B cell (primary cell): ENCODE measurements at regions not wholly inside any gene's neighbourhood (a gene's known extent, or its start where the extent isn't known, plus 50 kb on each side); places are given as distances from the start of the nearest gene placed in this dataset.

ENCODE experiments used
- ATAC-seq: fragments of 200-7000 bp; cut with Tn5 transposase; one replicate; pipeline ENCODE4 v1.10.0; 2021; ENCODE audit warnings: low read depth, mild to moderate bottlenecking, moderate number of reproducible peaks, moderate library complexity
- CTCF ChIA-PET: fragments of 350-600 bp; sonication (Branson Sonifier 250); formaldehyde crosslinking; loops from one replicate; lab custom pipeline; 2021; ENCODE audit warnings: antibody characterized with exemption, inconsistent platforms; lab: Charles Lee
- POLR2A ChIA-PET: fragments of 350-600 bp; sonication (Branson Sonifier 250); formaldehyde crosslinking; loops from one replicate; lab custom pipeline; 2021; ENCODE audit warnings: antibody characterized with exemption; lab: Charles Lee
- DNase-seq: peaks from one replicate; pipeline ENCODE4 v3.0.0; 2013
- H2AFZ ChIP-seq: 2 replicates; pipeline ENCODE4 v1.6.1; 2012; ENCODE audit warnings: mild to moderate bottlenecking, low read depth, low read length; ENCODE audit not compliant: insufficient read depth, poor library complexity, severe bottlenecking
- H3K27ac ChIP-seq, 2 donors: 1 replicate in 1 of 2; 2 replicates in 1 of 2; pipeline ENCODE4 v1.5.1; 2012 to 2013; ENCODE audit warnings: low read length in 2 of 2, mild to moderate bottlenecking in 2 of 2, moderate library complexity in 1 of 2
- H3K27me3 ChIP-seq, 4 experiments: fragments of 200-600 bp in 1 of 4; sonication (generic) in 1 of 4; replicated peaks in 1 of 4; 1 replicate in 2 of 4; 2 replicates in 2 of 4; pipeline versions ENCODE4 v1.6.1 to v1.7.0; 2013 to 2016; ENCODE audit warnings: low read length in 3 of 4, mild to moderate bottlenecking in 2 of 4, mixed read lengths in 1 of 4, moderate library complexity in 1 of 4; ENCODE audit not compliant: insufficient read depth in 4 of 4, control insufficient read depth in 3 of 4; ENCODE audit errors: control extremely low read depth in 1 of 4
- H3K36me3 ChIP-seq, 2 experiments: replicated peaks in 1 of 2; 1 replicate in 1 of 2; 2 replicates in 1 of 2; pipeline versions ENCODE4 v1.6.1 to v1.7.1; 2013; ENCODE audit warnings: low read length in 1 of 2; ENCODE audit not compliant: insufficient read depth in 2 of 2, control insufficient read depth in 1 of 2; ENCODE audit errors: control extremely low read depth in 1 of 2, extremely low read depth in 1 of 2
- H3K4me1 ChIP-seq, 2 donors: fragments of 200-600 bp in 1 of 2; sonication (generic) in 1 of 2; 1 replicate in 1 of 2; 2 replicates in 1 of 2; pipeline versions ENCODE4 v1.5.1 to v1.6.1; 2013 to 2017; ENCODE audit warnings: low read length in 2 of 2; ENCODE audit not compliant: control insufficient read depth in 2 of 2, insufficient read depth in 2 of 2
- H3K4me2 ChIP-seq: replicated peaks from 2 replicates; pipeline ENCODE3; 2012; ENCODE audit warnings: mild to moderate bottlenecking, low read depth, low read length; ENCODE audit not compliant: poor library complexity, severe bottlenecking
- H3K4me3 ChIP-seq, 5 experiments: fragments of 200-600 bp in 1 of 5; sonication (generic) in 1 of 5; 1 replicate in 3 of 5; 2 replicates in 2 of 5; pipeline versions ENCODE4 v1.5.1 to v1.7.0; 2011 to 2016; ENCODE audit warnings: low read length in 4 of 5, mild to moderate bottlenecking in 4 of 5, low read depth in 2 of 5, control low read depth in 1 of 5, moderate library complexity in 1 of 5; ENCODE audit not compliant: insufficient read depth in 1 of 5; ENCODE audit errors: control extremely low read depth in 1 of 5, extremely low read depth in 1 of 5
- H3K79me2 ChIP-seq: fragments of 200-600 bp; sonication (generic); one replicate; pipeline ENCODE4 v1.6.0; 2016; ENCODE audit warnings: low read length; ENCODE audit not compliant: control insufficient read depth, insufficient read depth
- H3K9ac ChIP-seq: fragments of 200-600 bp; sonication (generic); 2 replicates; pipeline ENCODE4 v1.6.1; 2017; ENCODE audit warnings: mild to moderate bottlenecking, low read length, moderate library complexity
- H3K9me3 ChIP-seq, 3 donors: one replicate each; pipeline versions ENCODE4 v1.6.1 to v1.7.1; 2013; ENCODE audit warnings: low read length in 2 of 3; ENCODE audit not compliant: control insufficient read depth in 2 of 3, insufficient read depth in 1 of 3; ENCODE audit errors: control extremely low read depth in 1 of 3
- H4K20me1 ChIP-seq: 2 replicates; pipeline ENCODE4 v1.6.0; 2012; ENCODE audit warnings: mild to moderate bottlenecking, low read length; ENCODE audit not compliant: insufficient read depth, control insufficient read depth, poor library complexity, severe bottlenecking
- H3K27ac Mint-ChIP-seq: one replicate; pipeline ENCODE4 v1.8.0; 2021; ENCODE audit warnings: mixed read lengths
- H3K27me3 Mint-ChIP-seq: one replicate; pipeline ENCODE4 v1.8.0; 2021; ENCODE audit warnings: mixed read lengths
- H3K4me1 Mint-ChIP-seq: one replicate; pipeline ENCODE4 v1.8.0; 2021; ENCODE audit warnings: mixed read lengths
- H3K4me3 Mint-ChIP-seq: one replicate; pipeline ENCODE4 v1.8.0; 2021; ENCODE audit warnings: mixed read lengths
- H3K9me3 Mint-ChIP-seq: one replicate; pipeline ENCODE4 v1.8.0; 2022; ENCODE audit warnings: mixed read lengths; ENCODE audit not compliant: insufficient read depth
- EZH2 ChIP-seq: IDR thresholded peaks from 2 replicates; pipeline ENCODE4 v1.6.1; 2012; ENCODE audit warnings: borderline replicate concordance, low read depth, mild to moderate bottlenecking, moderate library complexity, low read length; ENCODE audit not compliant: insufficient read depth, poor library complexity, severe bottlenecking
- WGBS: methylation state at CpG from one replicate; pipeline ENCODE4 v1.1.5; 2013; ENCODE audit warnings: missing lambda C conversion rate; ENCODE audit not compliant: insufficient coverage; 5-methylcytosine and 5-hydroxymethylcytosine counted together
- intact Hi-C: fragments of 100-400 bp; cut with micrococcal nuclease; formaldehyde crosslinking; loops from one replicate; pipeline ENCODE4 v1.10.0; 2022
- TF ChIP-seq, protein P1 (sequence below): fragments of 200-600 bp; IDR thresholded peaks from one replicate; pipeline ENCODE4 v1.8.0; 2022; ENCODE audit warnings: antibody characterized with exemption, mild to moderate bottlenecking

DNA sequence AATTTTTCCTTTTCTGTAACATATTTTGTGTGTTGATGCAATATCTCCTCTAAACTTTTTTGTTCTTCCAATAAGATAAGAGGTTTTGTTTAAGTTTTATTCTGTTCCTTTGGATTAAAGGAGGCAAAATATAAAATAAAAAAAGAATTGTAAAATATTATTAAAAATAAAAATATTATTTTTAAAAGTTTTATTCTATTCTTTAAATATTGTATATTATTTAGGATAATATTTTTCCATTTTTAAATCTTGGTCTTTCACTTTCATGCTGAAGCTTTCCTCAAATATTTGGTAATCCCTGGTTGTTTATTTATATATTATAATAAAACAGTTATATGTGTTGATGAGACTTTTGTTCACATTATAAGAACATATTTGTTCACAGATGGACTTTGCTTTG lies 187.9 kb upstream of the PDE5A start:
- CTCF ChIA-PET, result no interaction called here
- DNase-seq (no peak), ATAC-seq (no peak)
- H3K27ac ChIP-seq, result no peak overlapping the region
- Mint-ChIP-seq H3K27ac (no peak overlapping the region), H3K9me3 (peaks cover 2% of the 10 kb centered on the region), H3K27me3 (no peaks in the 10 kb centered on the region), H3K4me3 (no peak overlapping the region), H3K4me1 (no peaks in the 10 kb centered on the region)
- no peaks in the 10 kb centered on the region for H3K79me2 ChIP-seq
- POLR2A ChIA-PET, result no interaction called here
- H3K4me1 ChIP-seq, result no peaks in the 10 kb centered on the region
- H3K9me3 ChIP-seq, result no peaks in the 10 kb centered on the region
- H3K27me3 ChIP-seq, result no peaks in the 10 kb centered on the region
- no peak overlapping the region for H3K4me2 ChIP-seq
- H4K20me1 ChIP-seq, result no peaks in the 10 kb centered on the region
- no peak overlapping the region for H2AFZ ChIP-seq
- intact Hi-C loops, result no loop called here
- H3K9ac ChIP-seq, result no peak overlapping the region
- TF ChIP-seq, protein P1, sequence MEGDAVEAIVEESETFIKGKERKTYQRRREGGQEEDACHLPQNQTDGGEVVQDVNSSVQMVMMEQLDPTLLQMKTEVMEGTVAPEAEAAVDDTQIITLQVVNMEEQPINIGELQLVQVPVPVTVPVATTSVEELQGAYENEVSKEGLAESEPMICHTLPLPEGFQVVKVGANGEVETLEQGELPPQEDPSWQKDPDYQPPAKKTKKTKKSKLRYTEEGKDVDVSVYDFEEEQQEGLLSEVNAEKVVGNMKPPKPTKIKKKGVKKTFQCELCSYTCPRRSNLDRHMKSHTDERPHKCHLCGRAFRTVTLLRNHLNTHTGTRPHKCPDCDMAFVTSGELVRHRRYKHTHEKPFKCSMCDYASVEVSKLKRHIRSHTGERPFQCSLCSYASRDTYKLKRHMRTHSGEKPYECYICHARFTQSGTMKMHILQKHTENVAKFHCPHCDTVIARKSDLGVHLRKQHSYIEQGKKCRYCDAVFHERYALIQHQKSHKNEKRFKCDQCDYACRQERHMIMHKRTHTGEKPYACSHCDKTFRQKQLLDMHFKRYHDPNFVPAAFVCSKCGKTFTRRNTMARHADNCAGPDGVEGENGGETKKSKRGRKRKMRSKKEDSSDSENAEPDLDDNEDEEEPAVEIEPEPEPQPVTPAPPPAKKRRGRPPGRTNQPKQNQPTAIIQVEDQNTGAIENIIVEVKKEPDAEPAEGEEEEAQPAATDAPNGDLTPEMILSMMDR, result no peak
- no peak for TF ChIP-seq EZH2
- H3K36me3 ChIP-seq, result no peaks in the 10 kb centered on the region
- H3K4me3 ChIP-seq, result no peak overlapping the region

DNA sequence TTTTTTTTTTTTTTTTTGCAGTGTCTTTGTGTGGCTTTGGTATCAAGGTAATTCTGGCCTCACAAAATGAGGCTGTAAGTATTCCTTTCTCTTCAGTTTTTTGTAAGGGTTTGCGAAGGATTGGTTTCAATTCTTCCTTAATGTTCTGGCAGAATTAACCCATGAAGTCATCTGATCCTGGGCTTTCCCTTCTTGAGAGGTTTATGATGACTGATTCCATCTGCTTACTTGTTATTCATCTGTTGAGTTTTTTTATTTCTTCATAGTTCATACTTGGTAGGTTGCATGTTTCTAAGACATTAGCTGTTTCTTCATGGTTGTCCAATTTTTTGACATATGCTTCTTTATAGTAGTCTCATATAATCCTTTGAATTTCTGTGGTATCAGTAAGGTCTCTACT lies 181.4 kb upstream of the PDE5A start:
- intact Hi-C loops, result no loop called here
- H3K27ac ChIP-seq, result no peak overlapping the region
- no peaks in the 10 kb centered on the region for H3K9me3 ChIP-seq
- Mint-ChIP-seq H3K4me1 (no peaks in the 10 kb centered on the region), H3K27ac (no peak overlapping the region), H3K9me3 (peaks cover 7% of the 10 kb centered on the region), H3K4me3 (no peak overlapping the region), H3K27me3 (no peaks in the 10 kb centered on the region)
- ATAC-seq (no peak), DNase-seq (no peak)
- H3K36me3 ChIP-seq, result no peaks in the 10 kb centered on the region
- CTCF ChIA-PET, result no interaction called here
- H3K4me1 ChIP-seq, result no peaks in the 10 kb centered on the region
- POLR2A ChIA-PET, result no interaction called here
- H3K4me3 ChIP-seq, result no peak overlapping the region
- TF ChIP-seq, protein P1, result no peak
- no peak for TF ChIP-seq EZH2
- H2AFZ ChIP-seq, result no peak overlapping the region
- no peaks in the 10 kb centered on the region for H3K79me2 ChIP-seq
- no peaks in the 10 kb centered on the region for H4K20me1 ChIP-seq
- H3K9ac ChIP-seq, result no peak overlapping the region
- no peaks in the 10 kb centered on the region for H3K27me3 ChIP-seq
- WGBS, result no CpG with 5 or more reads among the region's 1 CpG
- no peak overlapping the region for H3K4me2 ChIP-seq
